Globus pallidus (tissue), 1 donor: ENCODE measurements at regions not wholly inside any gene's neighbourhood (a gene's known extent, or its start where the extent isn't known, plus 50 kb on each side); places are given as distances from the start of the nearest gene placed in this dataset.
"Not testable (repeated sequence)": the region's sequence is repeated elsewhere in the genome, so short reads cannot be mapped to it uniquely, and the experiment has no call there.

Experiments used
- DNase-seq: peaks from one replicate; pipeline ENCODE4 v3.0.0-alpha.2; 2015; ENCODE audit warnings: low spot score

DNA sequence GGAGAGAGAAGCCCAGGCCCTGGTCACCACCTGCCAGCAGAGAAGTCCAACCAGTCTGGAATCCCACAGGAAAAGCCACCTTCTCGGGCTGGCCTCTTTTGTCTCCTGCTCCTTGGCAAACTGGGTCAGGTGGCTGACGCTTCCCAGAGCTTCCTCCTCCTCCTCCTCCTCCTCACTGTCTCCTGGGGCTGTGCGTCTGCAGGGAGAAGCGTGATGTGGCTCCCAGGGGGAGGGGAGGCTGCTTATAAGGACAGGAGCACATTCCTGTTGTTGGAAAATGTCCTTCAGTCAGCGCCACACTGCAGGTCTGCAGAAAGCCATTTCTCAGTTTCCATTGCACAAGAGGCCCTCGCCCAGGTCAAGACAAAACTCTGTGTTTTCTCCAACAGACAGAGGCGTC, 1316.5 kb downstream of the BRD1 start:
- DNase-seq, result no peak

DNA sequence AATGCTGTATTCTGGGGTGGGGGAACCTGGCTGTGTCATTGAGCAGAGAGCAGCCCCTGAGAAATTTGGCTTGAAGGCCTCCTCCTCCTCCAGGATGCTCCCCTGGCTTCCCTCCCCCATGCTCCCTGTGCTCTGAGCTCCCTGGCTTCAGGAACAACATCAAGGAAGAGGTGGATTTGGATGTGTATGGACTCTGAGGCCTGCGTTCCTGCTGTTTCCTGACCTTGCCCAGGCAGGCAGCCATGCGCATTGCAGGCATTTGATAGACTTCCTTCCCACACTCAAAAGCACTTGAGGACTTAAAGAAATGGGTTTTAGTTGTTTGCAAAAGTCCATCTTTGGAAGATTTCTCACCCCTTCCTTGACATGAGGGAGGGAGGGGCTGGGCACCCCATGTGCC, 1317.1 kb downstream of the BRD1 start:
- DNase-seq, result no peak

DNA sequence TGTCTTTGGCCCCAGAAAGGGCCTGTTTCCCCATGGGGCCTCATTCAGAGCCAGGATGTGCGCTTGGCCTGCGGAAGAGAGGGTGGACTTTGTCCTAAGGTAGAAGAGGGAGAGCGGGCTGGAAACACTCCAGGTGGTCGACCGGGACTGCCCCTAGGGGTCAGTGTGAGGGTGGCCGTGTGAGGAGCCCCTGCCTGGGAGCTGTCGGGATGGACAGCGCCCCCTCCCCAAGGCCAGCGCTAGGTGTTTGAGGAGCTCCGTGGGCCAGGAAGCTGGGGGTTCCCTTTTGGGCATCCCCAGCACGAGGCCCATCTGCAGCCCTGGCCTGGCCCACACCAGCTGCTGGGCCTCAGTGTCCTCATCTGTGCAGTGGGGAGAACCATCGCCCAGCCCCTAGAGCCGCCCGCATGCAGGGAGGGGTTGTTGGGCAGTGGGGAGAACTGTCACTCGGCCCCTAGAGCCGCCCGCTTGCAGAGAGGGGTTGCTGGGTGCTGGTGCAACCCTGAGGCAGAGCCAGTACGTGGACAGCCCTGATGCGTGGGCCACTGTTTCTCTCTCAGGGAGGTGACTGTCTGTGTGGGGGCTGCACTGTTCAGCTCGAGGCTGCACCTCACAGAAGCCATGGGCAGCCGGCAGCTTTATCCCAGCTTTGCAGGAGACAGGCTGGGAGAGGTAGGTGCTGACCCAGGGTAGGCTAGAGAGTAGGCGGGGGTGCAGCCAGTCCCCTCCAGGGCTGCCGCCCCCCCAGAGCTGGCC, 1319.9 kb downstream of the BRD1 start:
- DNase-seq, result no peak

DNA sequence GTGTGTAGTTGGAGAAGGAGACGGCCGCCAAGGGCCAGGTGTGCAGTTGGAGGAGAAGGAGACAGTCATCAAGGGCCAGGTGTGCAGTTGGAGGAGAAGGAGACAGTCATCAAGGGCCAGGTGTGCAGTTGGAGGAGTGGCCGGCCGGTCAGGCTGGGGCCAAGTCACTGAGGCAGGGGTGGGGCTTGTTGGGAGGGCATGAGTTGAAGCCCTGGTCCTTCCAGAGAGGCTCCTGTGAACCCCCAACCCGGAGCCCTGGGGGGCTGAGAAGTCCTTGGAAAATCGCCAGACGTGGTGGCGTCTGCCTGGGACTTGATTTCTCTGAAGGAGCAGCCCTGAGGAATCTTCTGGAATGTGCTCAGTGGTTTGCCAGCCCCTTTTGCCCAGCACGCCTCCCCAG, 1320.5 kb downstream of the BRD1 start:
- no peak for DNase-seq

DNA sequence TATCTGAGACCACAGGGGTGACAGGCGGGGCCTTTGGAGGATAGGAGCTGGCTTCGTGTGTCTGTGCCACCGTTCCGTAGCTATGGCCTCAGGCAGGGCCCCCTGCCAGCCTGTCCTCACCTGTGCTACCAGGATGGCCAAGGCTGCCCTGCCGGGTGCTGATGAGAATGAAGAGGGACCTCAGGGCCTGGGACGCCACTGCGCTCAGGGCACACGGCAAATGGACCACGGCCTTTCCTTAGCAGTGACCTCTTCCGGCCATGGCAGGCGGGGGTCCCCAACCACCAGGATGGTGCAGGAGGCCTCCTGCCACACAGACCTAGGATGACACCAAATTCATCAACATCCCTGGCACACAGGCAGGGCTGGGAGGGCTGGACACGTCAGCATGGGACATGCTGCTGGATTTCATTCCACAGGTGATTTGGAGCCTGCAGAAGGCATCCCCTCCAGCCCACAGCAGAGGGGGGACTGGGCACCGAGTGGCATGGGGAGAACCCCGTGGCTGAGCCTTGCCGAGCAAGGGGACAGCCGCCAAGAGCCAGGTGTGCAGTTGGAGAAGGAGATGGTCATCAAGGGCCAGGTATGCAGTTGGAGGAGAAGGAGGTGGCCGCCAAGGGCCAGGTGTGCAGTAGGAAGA, 1321.0 kb downstream of the BRD1 start:
- no peak for DNase-seq

- no peak for DNase-seq
Measured at GRCh38 chr22:48505891-48506290, 1321.8 kb downstream of the BRD1 start.

DNA sequence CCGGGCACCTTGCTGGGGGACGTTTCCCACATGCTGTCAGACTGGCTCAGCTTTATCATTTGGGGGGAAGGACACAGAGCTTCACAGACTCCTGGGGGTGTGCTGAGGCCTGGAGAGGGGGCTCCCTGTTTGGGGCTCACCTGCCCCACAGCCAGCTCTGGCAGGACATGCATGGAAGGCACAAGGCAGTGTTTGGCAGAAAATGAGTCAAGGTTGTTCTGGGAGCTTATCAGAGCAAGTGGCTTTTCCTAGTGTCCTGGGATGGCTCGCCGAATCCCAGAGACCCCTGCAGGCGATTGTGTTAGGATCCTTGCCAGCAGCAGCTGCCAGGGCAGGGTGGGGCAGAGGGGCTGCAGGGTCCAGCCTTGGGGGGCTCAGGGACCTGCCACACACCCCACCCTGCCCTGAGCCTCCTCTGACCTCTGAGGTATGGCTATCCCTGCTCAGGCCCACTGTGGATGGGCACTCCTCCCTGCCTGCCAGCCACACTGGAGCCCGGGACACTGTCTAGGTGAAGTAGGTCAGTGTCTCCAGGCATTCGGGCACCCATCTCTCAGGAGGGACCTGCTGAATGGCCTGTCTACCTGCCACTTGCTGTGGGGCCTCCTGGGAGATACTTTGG, 1323.0 kb downstream of the BRD1 start:
- DNase-seq, result no peak

DNA sequence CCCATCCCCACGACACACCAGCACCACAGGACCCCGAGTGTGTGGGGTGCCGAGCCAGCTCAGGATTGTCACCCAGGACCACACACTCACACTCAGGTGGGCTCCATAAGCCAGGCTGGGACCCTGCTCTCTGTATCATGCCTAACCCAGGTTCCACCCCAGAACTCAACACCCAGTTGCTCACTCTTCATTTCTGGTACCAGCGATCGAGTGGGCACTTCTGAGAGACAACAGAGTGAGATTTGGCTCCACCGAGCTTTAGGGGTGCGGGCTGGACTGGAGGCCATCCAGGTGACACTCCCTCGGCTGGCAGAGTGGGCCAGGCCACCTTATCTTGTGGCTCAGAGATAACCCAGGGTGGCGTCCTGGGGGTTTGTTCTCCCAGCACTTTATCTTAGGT, 1323.8 kb downstream of the BRD1 start:
- no peak for DNase-seq

- DNase-seq, result no peak
Measured at GRCh38 chr22:48503035-48503625, 1324.5 kb downstream of the BRD1 start.

- DNase-seq, result no peak
Measured at GRCh38 chr22:48501231-48501750, 1326.4 kb downstream of the BRD1 start.

GRCh38 chr22:48500471-48501230, 1327.0 kb downstream of the BRD1 start:
- DNase-seq, result no peak

GRCh38 chr22:48499456-48500425, 1327.9 kb downstream of the BRD1 start:
- no peak for DNase-seq

GRCh38 chr22:48498526-48499331, 1328.9 kb downstream of the BRD1 start:
- DNase-seq, result no peak

DNA sequence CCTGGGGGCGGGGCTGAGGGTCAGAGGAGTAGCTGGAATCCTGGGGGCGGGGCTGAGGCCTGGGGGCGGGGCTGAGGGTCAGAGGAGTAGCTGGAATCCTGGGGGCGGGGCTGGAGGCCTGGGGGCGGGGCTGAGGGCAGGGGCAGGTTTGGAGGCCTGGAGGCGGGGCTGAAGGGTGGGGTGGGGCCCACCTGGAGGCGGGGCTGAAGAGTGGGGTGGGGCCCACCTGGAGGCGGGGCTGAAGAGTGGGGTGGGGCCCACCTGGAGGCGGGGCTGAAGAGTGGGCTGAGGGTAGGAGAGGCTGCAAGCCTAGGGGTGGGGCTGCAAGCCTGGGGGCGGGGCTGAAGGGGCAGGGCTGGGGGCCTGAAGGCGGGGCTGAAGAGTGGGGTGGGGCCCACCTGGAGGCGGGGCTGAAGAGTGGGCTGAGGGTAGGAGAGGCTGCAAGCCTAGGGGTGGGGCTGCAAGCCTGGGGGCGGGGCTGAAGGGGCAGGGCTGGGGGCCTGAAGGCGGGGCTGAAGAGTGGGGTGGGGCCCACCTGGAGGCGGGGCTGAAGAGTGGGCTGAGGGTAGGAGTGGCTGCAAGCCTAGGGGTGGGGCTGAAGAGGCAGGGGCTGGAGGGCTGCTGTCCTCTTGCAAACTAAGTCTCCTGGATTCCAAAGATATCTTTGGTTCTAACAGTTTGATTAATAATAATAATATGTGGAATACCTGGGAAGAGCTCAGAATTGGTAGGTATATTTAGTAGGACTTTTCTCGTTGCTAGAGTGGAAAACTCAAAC, 1329.7 kb downstream of the BRD1 start:
- DNase-seq, result not testable (repeated sequence)

DNA sequence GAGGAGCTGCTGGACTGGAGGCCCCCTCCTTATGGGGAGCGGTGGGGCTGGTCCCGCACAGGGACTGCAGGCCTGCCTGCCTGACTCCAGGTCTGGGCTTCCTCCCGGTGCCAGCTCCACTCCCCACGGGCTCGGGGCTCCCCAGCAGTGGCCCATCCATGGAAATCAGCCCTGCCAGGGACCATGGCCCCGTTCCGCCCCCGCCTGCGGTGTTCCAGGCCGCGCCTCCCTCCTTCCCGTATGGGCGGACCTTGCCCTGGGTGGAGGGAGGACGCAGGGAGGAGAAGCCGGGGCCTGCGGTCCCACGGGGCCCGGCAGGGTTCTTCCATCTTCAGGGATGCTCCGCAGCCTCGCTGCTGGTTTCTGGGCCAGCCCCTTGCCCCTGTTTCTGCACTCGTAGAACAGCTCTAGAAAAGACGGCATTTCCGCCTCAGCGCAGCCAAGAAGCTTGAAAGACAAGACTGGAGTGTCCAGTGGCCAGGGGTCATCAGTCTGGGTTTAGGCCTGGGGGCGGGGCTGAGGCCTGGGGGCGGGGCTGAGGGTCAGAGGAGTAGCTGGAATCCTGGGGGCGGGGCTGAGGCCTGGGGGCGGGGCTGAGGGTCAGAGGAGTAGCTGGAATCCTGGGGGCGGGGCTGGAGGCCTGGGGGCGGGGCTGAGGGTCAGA, 1330.6 kb downstream of the BRD1 start:
- DNase-seq, result no peak

DNA sequence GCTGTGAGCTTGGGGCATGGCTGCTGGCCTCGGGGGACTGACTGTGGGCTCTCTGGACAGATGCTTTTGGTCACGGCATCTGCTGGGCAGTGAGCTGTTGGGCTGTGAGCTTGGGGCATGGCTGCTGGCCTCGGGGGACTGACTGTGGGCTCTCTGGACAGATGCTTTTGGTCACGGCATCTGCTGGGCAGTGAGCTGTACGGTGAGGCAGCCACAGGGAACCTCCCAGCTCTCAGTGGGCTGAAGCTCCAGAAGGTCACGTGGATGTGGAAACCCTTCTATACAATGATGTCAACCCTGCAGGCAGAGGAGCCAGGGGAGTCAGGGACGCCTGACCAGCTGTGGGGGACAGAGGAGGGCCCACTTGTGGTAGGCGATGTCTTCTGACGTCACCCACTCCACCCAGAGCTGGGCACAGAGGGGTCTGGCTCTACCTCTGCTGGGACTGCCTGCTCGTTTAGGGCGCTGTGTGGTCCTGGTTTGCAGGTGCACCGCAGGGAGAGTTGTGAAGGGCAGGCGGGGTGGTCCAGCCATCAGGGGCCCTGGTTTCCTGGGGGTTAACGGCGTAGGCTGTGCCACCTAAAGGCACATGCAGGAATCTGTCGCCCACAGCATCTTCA, 1331.3 kb downstream of the BRD1 start:
- DNase-seq, result no peak

DNA sequence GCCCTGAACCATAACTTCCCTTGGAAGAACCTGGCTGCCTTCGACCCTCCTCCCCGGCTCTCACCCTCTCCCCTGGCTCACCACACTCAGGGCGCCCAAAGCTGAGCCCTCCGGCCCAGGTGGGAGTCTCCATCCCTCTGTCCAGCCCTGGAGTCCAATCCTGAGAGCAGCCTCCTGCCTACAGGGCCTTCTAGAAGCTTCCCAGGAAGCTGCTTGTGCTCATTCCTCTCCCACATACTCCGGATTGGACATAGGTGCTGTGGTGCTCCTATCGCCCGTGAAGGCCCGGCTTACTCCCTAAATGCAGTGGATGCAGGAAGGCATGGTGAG, 1332.0 kb downstream of the BRD1 start:
- no peak for DNase-seq
